GM19372 (cell line): ENCODE measurements at regions not wholly inside any gene's neighbourhood (a gene's known extent, or its start where the extent isn't known, plus 50 kb on each side); places are given as distances from the start of the nearest gene placed in this dataset.

Experiments used
- ATAC-seq: cut with Tn5 transposase; IDR thresholded peaks from one replicate; pipeline ENCODE4 v1.9.1; 2021; ENCODE audit warnings: mild to moderate bottlenecking, low read depth, moderate library complexity; ENCODE audit not compliant: unreplicated experiment

DNA sequence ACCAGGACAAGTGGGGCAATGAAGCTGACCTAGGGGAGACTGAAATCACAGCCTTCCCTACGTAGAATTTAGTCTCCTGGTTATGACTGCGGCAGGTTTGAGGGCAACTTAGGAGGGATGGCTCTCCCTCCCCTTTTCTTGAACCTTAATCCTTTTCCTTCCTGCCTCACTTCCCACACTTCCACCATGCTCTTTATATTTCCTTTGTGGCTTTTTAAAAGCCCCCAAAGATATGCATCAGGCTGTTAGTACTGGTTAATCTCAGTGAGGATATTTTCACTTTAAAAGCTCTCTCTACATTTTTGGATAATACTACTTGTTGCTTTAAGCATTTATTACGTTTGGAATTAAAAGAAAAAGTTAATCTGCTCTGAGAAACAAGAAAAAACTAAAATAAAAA lies 339.2 kb downstream of the SOX2 start:
- ATAC-seq = no peak

DNA sequence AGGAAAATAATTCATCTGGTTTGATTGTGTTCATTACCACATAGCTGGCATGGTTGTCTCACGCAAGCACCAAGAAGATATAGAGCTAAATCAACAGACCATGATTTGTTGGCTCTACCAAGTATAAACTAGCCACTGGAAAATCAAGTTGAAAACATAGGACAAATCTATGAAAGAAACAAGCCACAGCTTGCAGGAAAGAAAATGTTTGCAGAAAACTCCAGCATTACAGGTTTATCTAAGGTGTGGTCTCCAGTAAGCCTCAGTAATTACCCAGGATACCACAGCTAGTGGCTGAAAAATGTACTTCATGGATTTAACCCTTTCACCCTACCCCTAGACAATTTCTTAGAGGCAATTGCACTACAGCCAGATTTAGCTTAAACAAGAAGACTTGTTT lies 340.6 kb downstream of the SOX2 start:
- no peak for ATAC-seq

DNA sequence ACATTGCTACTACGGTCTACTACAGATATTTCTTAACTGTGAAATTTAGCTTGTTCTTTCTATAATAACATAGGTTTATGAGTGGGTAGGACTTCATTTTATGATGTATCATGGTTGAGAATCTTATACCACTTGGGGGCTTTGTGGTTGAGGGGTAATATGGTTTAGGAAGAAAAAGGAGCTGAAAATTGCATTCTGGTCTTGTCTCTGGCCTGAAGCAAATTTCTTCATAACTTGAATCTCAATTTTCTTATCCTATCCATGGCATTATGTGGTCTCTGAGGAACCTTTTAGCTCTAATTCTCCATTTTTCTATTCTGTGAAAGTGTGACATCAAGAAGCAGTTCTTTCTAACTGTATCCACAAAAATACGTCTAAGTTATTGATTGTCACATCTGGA lies 341.0 kb downstream of the SOX2 start:
- ATAC-seq = no peak

DNA sequence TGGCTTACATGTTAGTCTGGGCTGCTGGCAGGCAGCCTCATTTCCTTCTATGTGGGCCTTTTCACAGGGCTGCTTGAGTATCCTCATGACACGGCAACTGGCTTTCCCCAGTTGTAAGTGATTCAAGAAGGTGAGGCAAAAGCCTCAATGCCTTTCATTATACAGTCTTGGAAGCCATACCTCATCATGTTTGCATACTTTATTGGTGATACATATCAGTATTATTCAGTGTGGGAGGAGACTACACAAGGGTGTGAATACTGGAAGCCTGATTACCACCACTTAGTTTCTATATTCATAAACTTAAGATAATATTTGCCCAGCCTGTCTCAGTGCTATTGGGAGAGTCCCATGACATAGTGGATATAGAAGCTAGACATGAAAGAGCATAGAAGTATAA lies 346.8 kb downstream of the SOX2 start:
- no peak for ATAC-seq

DNA sequence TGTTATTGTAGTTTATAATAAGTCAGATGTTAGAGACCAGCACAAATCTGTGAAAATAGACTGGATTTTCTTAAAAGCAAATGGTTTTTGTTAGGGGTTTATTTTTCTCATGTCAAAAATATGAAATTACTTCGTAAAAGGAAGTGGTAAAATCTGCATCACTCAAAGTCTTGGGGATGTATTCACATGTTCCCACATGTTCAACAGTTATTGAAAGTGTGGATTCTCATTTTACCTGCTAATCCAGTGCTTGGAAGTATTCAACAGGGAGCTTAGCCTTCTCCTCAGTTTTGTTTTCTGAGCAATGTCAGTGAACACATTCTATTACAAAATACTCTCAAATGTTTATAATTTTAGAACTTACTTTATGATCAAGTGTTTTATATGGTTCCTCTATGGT lies 352.0 kb downstream of the SOX2 start:
- no peak for ATAC-seq

DNA sequence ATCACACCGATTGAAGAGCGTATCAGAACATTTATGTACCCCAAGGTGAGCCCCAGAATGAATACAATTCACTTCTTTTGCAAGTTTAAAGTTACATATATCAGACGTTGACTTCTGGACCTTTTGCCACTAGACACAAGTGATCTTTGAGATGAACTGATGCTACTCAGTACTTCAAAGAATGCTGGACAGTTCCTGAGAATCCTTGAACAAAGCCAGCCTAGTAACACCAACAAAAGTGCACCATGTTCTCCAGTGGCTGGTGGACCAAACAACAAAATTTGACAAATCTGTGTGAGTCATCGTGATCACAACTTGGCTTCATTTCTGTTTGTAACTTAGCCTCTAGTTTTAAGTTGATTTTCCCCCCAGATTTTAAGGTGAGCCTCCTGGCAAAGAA lies 355.7 kb downstream of the SOX2 start:
- ATAC-seq = no peak

DNA sequence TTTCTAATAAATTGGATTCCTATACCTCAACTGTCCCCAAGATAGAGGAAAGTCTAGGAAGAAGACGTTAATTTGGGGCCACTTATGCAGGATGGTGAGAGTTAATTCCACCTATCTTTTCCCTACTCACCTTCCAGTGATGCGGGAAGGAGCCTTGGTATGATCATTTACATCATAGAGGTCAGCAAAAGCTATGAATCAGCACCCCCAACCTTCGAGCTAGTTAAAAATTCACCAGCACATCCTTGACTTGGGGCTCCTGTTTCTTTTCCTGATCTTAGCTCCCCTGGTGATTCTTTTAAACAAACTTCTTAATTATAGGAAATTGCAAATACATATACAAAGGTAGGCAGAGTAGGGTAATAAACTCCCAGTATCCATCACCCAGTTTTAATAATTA lies 366.6 kb downstream of the SOX2 start:
- no peak for ATAC-seq

DNA sequence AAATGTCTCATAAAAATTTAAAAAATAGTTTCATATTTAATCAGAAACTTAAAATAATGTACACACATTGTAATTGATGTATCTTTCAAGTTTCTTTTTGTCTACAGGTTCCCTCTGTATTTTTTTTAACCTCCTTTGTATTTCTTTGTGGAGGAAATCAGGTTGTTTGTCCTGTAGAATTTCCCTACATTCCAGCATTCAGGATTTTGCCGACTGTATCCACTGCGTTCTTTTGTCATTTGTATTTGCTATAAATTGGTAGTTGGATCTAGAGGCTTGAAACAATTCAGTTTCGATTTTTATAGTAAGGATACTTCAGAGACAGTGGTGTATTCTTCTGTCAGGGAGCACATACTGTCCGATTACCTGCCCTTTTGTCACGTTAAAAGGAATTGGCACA lies 367.2 kb downstream of the SOX2 start:
- ATAC-seq = no peak

DNA sequence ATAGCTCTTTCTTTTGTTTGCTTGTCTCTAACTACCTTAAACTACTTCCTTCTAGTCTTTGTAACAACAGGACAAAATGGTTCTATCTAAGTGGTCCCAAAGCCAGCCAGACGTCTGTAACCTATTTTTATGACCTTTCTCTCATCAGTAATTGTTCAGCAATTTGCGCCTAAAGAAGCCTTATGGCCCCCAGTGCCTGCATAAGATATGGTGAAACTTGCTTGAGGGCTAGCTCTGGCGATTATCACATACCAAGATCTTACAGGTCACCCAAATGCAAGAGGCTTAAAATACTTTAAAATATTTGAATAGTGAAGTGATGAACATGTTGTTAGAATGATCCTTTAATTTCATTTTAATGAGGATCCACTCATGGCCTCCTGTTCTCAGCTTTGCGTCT lies 369.4 kb downstream of the SOX2 start:
- ATAC-seq = no peak

DNA sequence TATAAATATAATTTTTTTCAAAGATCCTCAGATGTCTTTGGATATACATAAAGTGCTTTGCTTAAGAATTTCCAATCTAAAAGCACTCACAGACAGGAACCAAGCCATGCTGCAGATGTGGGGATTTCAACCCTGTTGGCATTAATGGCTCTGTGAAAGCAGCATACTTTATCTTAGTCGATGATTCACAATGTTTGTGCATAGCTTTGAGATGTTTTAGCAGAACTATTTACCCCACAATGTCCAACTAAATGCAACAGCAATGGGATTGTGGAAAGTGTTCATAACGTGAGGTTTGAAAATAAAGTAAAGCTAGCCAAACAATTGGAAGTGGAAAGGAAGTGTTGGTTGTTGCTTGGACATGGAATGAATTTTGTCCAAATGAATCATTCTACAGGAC lies 371.4 kb downstream of the SOX2 start:
- no peak for ATAC-seq

DNA sequence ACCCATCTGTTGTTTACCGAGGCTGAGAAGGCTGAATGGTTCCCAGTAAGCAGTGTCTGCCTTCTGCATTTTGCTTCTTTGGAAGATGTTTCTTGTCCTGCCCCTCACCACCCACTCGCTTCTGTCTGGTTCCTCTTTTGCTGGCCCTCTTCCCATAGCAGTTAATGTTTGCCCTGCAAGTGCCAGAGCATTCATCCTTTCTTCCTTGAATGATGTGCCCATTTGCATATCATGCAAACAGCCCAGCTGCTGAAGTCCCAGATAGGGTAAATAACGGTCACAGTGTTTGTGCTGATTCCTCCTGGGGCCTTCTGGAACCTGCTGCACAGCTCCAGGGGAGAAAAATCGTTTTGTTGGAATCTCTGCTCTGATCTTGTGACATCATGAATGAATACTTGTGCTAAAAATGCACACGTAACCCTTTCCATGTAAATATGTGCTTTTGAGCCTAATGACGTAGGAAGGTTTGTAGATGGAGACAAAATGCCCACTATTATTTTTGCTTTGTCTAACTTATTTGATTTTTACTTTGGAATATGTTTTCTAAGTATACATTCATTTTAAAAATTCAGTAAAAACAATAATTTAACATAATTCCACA lies 381.0 kb downstream of the SOX2 start:
- ATAC-seq = no peak

DNA sequence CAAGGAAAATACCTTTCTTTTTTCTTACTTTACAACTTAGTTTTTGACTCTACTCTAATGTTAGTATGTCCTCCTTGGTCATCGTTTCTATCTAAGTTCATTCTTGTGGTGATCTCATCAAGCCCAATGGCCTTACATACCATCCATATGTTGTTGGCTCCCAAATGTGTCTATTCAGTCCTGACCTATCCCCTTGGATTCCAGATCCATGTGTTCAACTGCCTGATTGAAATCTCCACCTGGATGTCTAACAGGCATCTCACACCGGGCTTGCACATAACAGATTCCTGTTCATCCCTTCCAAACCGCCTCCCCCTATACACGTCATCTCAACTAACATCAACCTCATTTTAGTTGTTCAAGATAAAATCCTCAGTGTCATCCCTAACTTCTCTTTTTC lies 382.6 kb downstream of the SOX2 start:
- no peak for ATAC-seq

DNA sequence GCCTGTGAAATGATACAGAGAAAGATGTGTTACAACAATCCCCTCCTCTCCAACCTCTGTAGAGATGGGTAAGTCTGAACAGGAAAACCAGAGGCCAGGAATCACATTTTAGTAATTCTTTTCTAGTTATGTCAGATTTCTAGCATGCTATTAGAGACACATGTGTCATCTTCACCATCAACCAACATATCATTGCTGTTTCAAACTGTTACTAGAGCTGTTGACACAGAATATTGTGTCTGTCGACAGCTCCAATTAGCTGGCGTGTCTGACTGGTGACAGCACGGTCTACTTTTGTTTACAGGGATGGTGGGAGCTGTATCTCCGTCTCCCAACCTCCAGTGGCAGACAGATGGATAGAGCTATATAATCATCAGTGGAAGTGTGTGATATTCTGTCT lies 393.2 kb downstream of the SOX2 start:
- ATAC-seq = no peak

DNA sequence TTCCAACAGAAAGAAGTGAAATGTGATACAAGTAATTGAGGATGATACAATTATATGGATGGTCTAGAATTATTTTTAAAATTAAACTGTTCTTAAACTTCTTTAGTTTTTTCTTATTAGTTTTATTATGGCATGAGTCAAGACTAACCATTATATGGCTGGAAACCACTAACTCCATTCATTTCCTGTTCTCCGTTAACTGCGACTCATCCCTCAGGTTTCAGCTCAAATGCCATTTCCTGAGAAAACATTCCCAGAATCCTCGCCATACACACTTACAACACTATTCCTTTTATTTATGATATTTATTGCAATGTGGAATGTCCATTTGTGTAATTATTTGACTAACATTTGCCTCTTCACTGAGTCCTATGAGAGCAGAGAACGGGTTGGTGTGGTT lies 394.1 kb downstream of the SOX2 start:
- no peak for ATAC-seq

DNA sequence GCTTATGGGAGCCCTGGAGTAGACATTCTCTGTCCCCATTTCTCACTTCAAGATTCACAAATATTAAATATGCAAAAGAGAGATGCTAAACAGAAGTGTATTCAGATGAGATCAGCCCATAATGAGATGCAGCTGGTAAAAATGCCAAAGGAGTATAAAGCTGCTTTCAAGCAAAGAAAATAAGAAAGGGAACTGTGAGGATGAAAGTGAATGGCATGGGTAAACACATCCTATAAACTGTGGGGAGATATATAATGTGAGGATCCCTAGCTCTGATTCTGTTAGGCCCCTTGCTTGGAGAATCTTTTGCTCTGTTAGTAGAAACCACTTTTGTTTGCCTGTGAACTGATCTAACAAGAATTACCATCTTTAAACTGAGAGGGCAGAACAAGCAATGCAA lies 396.6 kb downstream of the SOX2 start:
- no peak for ATAC-seq

DNA sequence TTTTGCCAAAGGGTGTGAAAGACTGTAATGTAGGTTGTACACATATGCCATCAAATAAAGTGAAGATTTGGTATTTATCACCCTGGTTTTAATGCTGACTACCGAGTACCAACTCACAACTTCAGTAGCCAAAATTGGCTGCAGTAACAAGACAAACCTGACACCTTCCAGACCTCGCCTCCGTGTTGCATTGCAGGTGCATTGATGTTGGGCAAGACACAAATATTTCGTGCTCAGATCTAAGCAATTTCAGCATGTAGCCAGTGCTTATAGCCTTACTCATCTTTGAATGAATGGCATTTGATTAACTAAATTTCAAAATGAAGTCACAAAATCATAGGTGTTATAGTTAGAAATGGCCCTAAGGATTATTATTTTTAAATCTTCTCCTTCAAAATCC lies 400.2 kb downstream of the SOX2 start:
- ATAC-seq = no peak

DNA sequence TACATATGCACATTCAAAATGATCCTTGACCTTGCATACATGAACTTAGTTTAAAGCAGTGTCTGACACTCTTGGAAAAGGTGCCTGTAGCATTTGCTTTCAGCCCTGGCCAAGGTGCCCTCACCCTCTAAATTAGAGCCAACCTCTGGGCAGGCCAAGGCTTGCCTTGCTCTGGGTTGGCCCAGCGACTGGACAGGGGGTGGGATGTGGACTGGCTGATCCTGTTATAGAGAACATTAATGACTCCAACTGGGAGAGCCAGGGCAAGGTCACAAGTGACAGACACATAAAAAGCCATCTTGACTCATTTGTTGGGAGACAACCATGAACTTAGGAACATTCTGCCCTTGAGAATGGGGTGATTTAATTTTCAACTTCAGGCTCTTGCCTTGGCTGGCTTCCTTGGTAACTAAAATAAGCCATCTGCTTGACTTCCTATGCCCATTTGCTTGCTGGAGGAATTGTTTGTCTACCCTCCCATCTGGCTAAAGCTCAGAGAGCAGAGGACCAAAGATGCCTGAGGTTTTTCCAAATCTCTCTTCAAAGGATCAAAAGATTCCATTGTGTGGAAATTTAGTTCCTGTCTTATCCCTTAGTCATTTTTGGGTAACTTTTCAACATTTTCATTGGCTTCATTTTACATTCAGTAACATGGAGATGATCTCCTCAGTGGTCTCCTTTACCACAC lies 403.7 kb downstream of the SOX2 start:
- ATAC-seq = no peak

DNA sequence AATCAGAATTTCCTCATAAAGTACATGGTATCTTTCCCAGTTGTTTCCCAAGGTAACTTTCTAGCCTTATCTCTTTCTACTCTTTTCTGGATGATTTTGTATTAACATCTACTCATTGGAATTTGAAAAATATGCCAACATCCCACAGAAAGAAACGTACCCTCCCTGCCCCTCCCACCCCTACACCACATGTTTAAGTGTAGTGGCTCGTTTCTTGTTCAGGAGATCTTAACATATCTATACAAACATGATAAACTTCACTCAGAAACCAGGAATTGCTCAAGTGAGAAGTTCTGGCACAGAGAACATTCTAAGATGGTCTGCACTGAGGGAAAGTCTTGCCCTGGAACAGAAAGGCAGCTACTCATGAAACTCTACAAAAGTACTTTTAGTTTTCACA lies 404.7 kb downstream of the SOX2 start:
- ATAC-seq = no peak

DNA sequence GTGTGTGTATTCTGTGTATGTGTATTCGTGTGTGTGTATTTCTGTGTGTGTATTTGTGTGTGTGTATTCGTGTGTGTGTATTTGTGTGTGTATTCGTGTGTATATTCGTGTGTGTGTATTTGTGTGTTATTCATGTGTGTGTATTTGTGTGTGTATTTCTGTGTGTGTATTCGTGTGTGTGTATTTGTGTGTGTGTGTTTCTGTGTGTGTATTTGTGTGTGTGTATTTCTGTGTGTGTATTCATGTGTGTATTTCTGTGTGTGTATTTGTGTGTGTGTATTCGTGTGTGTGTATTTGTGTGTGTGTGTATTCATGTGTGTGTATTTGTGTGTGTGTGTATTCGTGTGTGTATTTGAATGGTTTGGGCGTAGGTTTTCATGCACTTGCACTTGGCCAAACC lies 405.4 kb downstream of the SOX2 start:
- ATAC-seq = no peak

DNA sequence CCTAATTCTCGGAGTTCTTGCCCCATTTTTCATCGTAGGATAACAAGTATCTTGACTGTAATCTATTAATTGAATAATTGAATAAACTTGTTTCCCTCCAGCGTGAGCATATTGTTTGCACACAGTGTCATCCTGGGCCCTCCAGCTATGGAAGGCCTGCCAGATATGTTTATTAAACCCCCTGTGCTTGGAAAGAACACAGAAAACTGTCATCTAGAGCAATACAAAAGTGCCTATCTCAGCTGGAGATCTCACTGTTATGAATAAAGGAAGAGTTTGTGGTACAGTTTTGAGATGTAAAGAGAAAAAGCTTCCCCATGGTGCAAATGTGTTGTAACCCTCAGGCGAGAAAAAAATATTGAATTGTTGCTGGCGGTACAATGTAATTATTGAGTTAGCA lies 405.9 kb downstream of the SOX2 start:
- ATAC-seq = no peak

DNA sequence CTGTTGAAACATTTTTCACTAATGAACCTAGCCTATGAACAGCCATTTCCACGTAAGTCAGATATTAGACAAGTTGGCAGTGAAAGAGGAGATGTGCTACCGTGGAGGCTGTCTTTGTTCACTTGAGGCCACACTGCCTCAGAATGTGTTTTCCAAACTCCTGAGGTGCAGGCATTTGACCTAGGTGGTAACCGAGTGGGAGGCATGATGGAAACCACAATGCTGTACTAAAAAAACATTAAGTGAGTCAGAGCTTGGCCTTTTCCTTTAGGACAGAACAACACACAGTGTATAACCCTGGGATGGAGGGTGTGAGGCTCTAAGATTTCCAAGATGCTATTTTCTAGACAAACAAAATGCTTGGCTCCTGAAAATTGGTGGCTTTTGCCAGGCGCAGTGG lies 406.3 kb downstream of the SOX2 start:
- no peak for ATAC-seq

DNA sequence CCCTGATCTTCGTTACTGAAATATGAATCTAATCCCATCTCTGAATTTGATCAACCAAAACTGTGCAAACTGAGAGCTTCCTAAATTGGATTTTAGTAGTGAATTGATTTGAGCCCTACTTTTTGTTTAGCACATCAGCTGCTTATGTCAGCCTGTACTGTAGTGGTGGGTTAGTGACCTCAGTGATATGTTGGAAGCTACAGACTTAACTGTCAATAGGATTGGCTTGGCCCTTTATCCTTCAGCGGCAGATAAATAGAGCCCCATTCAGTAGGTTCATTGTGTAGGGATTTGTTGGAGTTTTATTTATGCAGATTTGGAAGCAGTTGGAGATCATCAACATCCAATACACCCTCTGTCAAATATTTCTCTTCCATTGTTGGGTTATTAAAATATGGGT lies 409.7 kb downstream of the SOX2 start:
- ATAC-seq = no peak

DNA sequence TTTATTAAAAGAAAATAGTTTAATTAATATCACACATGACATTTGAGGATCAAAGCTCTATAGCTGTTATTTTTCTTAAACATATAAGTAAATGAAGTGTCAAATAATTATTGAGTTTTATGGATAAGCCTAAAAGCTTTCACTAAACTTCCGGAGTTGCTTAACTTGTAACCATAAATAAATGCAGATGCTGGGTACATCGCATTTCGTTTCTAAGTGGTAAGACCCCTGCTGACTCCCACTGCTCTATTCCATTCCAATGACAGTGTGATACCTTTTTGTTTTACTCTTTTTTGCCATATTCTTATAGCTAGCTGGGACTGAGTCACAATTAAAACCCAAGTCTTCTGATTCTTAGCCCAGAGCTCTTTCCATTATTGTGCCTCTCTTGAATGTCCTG lies 411.1 kb downstream of the SOX2 start:
- no peak for ATAC-seq
